NCI-H146 (cell line): ENCODE measurements at regions not wholly inside any gene's neighbourhood (a gene's known extent, or its start where the extent isn't known, plus 50 kb on each side); places are given as distances from the start of the nearest gene placed in this dataset.
"Not testable (repeated sequence)": the region's sequence is repeated elsewhere in the genome, so short reads cannot be mapped to it uniquely, and the experiment has no call there.

ENCODE experiments used
- DNase-seq: peaks from one replicate; lab custom pipeline; 2025; lab: John Stamatoyannopoulos, UW

- DNase-seq = peak; percentile 64
Observed at GRCh38 chr10:118467200-118467599, 125.1 kb upstream of the FAM204A start.

- no peak for DNase-seq
Observed at GRCh38 chr10:118465300-118465874, 123.3 kb upstream of the FAM204A start.

- DNase-seq = no peak
Observed at GRCh38 chr10:118463740-118464139, 121.6 kb upstream of the FAM204A start.

- no peak for DNase-seq
Observed at GRCh38 chr10:118462401-118462800, 120.3 kb upstream of the FAM204A start.

GRCh38 chr10:118459642-118460193, 117.6 kb upstream of the FAM204A start:
- DNase-seq = peak; percentile 74

GRCh38 chr10:118458957-118459641, 117.0 kb upstream of the FAM204A start:
- DNase-seq = peak; percentile 36

GRCh38 chr10:118457824-118458428, 115.8 kb upstream of the FAM204A start:
- DNase-seq = no peak

- DNase-seq = no peak
Observed at GRCh38 chr10:118455181-118455695, 113.1 kb upstream of the FAM204A start.

GRCh38 chr10:118454211-118454610, 112.1 kb upstream of the FAM204A start:
- no peak for DNase-seq

GRCh38 chr10:118452098-118452497, 110.0 kb upstream of the FAM204A start:
- no peak for DNase-seq

- DNase-seq = no peak
Observed at GRCh38 chr10:118449521-118449920, 107.4 kb upstream of the FAM204A start.

- DNase-seq = no peak
Observed at GRCh38 chr10:118448744-118449143, 106.6 kb upstream of the FAM204A start.

- no peak for DNase-seq
Observed at GRCh38 chr10:118447478-118448270, 105.5 kb upstream of the FAM204A start.

GRCh38 chr10:118445535-118445934, 103.4 kb upstream of the FAM204A start:
- DNase-seq = no peak

- DNase-seq = no peak
Observed at GRCh38 chr10:118444069-118444468, 101.9 kb upstream of the FAM204A start.

GRCh38 chr10:118442032-118442431, 99.9 kb upstream of the FAM204A start:
- no peak for DNase-seq

GRCh38 chr10:118439824-118440223, 97.7 kb upstream of the FAM204A start:
- no peak for DNase-seq

GRCh38 chr10:118436742-118437141, 94.6 kb upstream of the FAM204A start:
- no peak for DNase-seq

- DNase-seq = no peak
Observed at GRCh38 chr10:118430190-118430589, 88.1 kb upstream of the FAM204A start.

- peak; percentile 95 for DNase-seq
Observed at GRCh38 chr10:118423800-118424442, 81.8 kb upstream of the FAM204A start.

- no peak for DNase-seq
Observed at GRCh38 chr10:118422241-118422640, 80.1 kb upstream of the FAM204A start.

- not testable (repeated sequence) for DNase-seq
Observed at GRCh38 chr10:118420049-118420448, 77.9 kb upstream of the FAM204A start.
